HEK293 (cell line): ENCODE measurements at regions not wholly inside any gene's neighbourhood (a gene's known extent, or its start where the extent isn't known, plus 50 kb on each side); places are given as distances from the start of the nearest gene placed in this dataset.

Experiments used
- CTCF ChIA-PET: fragments of 350-600 bp; formaldehyde crosslinking; extraction: SDS; loops from one replicate; lab custom pipeline; 2021; ENCODE audit warnings: antibody characterized with exemption; lab: Yijun Ruan, JAX
- POLR2A ChIA-PET: fragments of 300-600 bp; formaldehyde crosslinking; extraction: SDS; loops from one replicate; lab custom pipeline; 2020; ENCODE audit warnings: antibody characterized with exemption, inconsistent platforms; lab: Yijun Ruan, JAX
- H3K27ac ChIP-seq: fragments of 200-500 bp; sonication (Bioruptor generic); 2 replicates; pipeline ENCODE4 v1.5.1; 2014; ENCODE audit warnings: low read depth, low read length, control low read depth, inconsistent platforms; ENCODE audit errors: extremely low read depth
- H3K36me3 ChIP-seq, 2 experiments: fragments of 200-500 bp in 1 of 2; sonication (Bioruptor generic) in 1 of 2; 1 replicate in 1 of 2; 2 replicates in 1 of 2; pipeline ENCODE4 v1.5.1; 2014 to 2017; ENCODE audit warnings: inconsistent platforms in 2 of 2, low read length in 2 of 2; ENCODE audit not compliant: control insufficient read depth in 2 of 2, insufficient read depth in 1 of 2
- H3K4me1 ChIP-seq: fragments of 200-500 bp; sonication (Bioruptor generic); 2 replicates; pipeline ENCODE4 v1.5.1; 2014; ENCODE audit warnings: mild to moderate bottlenecking, low read length, inconsistent platforms; ENCODE audit not compliant: control insufficient read depth, insufficient read depth
- H3K4me3 ChIP-seq: 2 replicates; pipeline ENCODE4 v1.5.1; 2011; ENCODE audit warnings: low read depth, mild to moderate bottlenecking, control low read depth, low read length, moderate library complexity
- H3K9me3 ChIP-seq: fragments of 200-500 bp; sonication (Bioruptor generic); 2 replicates; pipeline ENCODE4 v1.5.1; 2014; ENCODE audit warnings: low read depth, low read length, inconsistent platforms; ENCODE audit not compliant: control insufficient read depth, insufficient read depth
- GFI1B ChIP-seq: fragments of 450-650 bp; formaldehyde crosslinking; IDR thresholded peaks from 2 replicates; pipeline ENCODE4 v1.5.1; 2016; ENCODE audit warnings: missing biosample characterization, missing genetic modification characterization
- GLIS2 ChIP-seq: fragments of 450-650 bp; formaldehyde crosslinking; IDR thresholded peaks from 2 replicates; pipeline ENCODE4 v1.5.1; 2016; ENCODE audit warnings: missing biosample characterization, missing genetic modification characterization
- HIC1 ChIP-seq: fragments of 450-650 bp; formaldehyde crosslinking; IDR thresholded peaks from 2 replicates; pipeline ENCODE4 v1.5.1; 2016; ENCODE audit warnings: missing biosample characterization, missing genetic modification characterization
- OSR2 ChIP-seq: fragments of 450-650 bp; formaldehyde crosslinking; IDR thresholded peaks from 2 replicates; pipeline ENCODE4 v1.5.1; 2016; ENCODE audit warnings: missing biosample characterization, missing genetic modification characterization
- SCRT2 ChIP-seq: fragments of 450-650 bp; formaldehyde crosslinking; IDR thresholded peaks from 2 replicates; pipeline ENCODE4 v1.5.1; 2016; ENCODE audit warnings: missing biosample characterization, missing genetic modification characterization
- SP2 ChIP-seq: fragments of 450-650 bp; formaldehyde crosslinking; IDR thresholded peaks from 2 replicates; pipeline ENCODE4 v1.5.1; 2016; ENCODE audit warnings: missing biosample characterization, missing genetic modification characterization
- ZFP3 ChIP-seq: fragments of 450-650 bp; formaldehyde crosslinking; IDR thresholded peaks from 2 replicates; pipeline ENCODE4 v1.5.1; 2016; ENCODE audit warnings: low read depth, missing biosample characterization, missing genetic modification characterization
- ZNF146 ChIP-seq: fragments of 450-650 bp; formaldehyde crosslinking; IDR thresholded peaks from 2 replicates; pipeline ENCODE4 v1.5.1; 2016; ENCODE audit warnings: missing biosample characterization, missing genetic modification characterization
- ZNF24 ChIP-seq: fragments of 450-650 bp; formaldehyde crosslinking; IDR thresholded peaks from 2 replicates; pipeline ENCODE4 v1.5.1; 2016; ENCODE audit warnings: missing biosample characterization, missing genetic modification characterization
- ZNF266 ChIP-seq: fragments of 450-650 bp; formaldehyde crosslinking; IDR thresholded peaks from 2 replicates; pipeline ENCODE4 v1.5.1; 2016; ENCODE audit warnings: missing biosample characterization, missing genetic modification characterization, low read depth
- ZNF366 ChIP-seq: fragments of 450-650 bp; formaldehyde crosslinking; conservative IDR thresholded peaks from 2 replicates; pipeline ENCODE4 v1.5.1; 2016; ENCODE audit warnings: missing biosample characterization, missing genetic modification characterization
- ZNF394 ChIP-seq: fragments of 450-650 bp; formaldehyde crosslinking; IDR thresholded peaks from 2 replicates; pipeline ENCODE4 v1.5.1; 2016; ENCODE audit warnings: missing biosample characterization, missing genetic modification characterization, mild to moderate bottlenecking, moderate library complexity, borderline replicate concordance
- ZNF560 ChIP-seq: fragments of 450-650 bp; formaldehyde crosslinking; IDR thresholded peaks from 2 replicates; pipeline ENCODE4 v1.5.1; 2017; ENCODE audit warnings: missing biosample characterization, missing genetic modification characterization, borderline replicate concordance
- ZNF571 ChIP-seq: fragments of 450-650 bp; formaldehyde crosslinking; IDR thresholded peaks from 2 replicates; pipeline ENCODE4 v1.5.0; 2017; ENCODE audit warnings: missing biosample characterization, missing genetic modification characterization
- ZNF629 ChIP-seq: fragments of 450-650 bp; formaldehyde crosslinking; IDR thresholded peaks from 2 replicates; pipeline ENCODE4 v1.5.1; 2017; ENCODE audit warnings: missing biosample characterization, missing genetic modification characterization
- ZNF704 ChIP-seq: fragments of 450-650 bp; formaldehyde crosslinking; IDR thresholded peaks from 2 replicates; pipeline ENCODE4 v1.5.1; 2016; ENCODE audit warnings: missing biosample characterization, missing genetic modification characterization
- ZNF768 ChIP-seq: fragments of 450-650 bp; formaldehyde crosslinking; IDR thresholded peaks from 2 replicates; pipeline ENCODE4 v1.5.1; 2018; ENCODE audit warnings: missing biosample characterization, mild to moderate bottlenecking, missing genetic modification characterization
- TF ChIP-seq, protein P1 (sequence below): fragments of 450-650 bp; formaldehyde crosslinking; optimal IDR thresholded peaks from 2 replicates; pipeline ENCODE3; 2016; ENCODE audit warnings: missing biosample characterization, mild to moderate bottlenecking, missing genetic modification characterization
- TF ChIP-seq, protein P2 (sequence below): fragments of 450-650 bp; formaldehyde crosslinking; IDR thresholded peaks from 2 replicates; pipeline ENCODE4 v1.5.1; 2016; ENCODE audit warnings: missing biosample characterization, missing genetic modification characterization, borderline replicate concordance
- TF ChIP-seq, protein P3 (sequence below): fragments of 450-650 bp; formaldehyde crosslinking; IDR thresholded peaks from 2 replicates; pipeline ENCODE4 v1.5.1; 2017; ENCODE audit warnings: missing biosample characterization, missing genetic modification characterization

DNA sequence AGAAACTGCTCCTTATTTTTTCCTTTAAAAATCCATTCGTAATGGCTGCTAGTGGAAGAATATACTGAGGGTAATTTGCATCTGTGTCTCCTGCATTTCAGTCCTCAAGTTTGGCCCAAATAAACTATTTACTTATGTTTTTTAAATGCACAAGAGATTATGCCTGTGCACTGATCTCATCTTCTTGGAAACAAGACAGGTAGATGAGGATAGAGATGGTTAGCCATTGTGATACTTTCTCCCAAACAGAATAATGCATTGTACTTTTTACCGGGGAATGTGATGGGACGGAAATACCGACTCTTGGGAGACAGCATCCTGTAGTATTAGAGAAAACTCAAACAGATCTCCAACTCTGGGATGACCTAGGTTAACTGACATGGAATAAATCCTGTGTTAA is 72.5 kb upstream of the DAB2 start (continued):
- TF ChIP-seq OSR2 = no peak
- TF ChIP-seq ZNF768 (tag by site-specific recombination) = no peak

GRCh38 chr5:39495227-39495626 is 70.4 kb upstream of the DAB2 start:
- Histone ChIP-seq H3K36me3 (no peaks in the 10 kb centered on the region), H3K4me3 (no peak overlapping the region), H3K9me3 (no peaks in the 10 kb centered on the region), H3K4me1 (0 out of 2 replicates have a peak, but pooled peaks cover 2% of the 10 kb centered on the region), H3K27ac (no peak overlapping the region)
- CTCF ChIA-PET = interaction anchor here (1.5 kb wide), 1 partner anchor 119 kb away, joined by 5 read pairs; no protein-coding TSS in a partner anchor
- TF ChIP-seq ZNF704 (no peak), ZNF394 (tag by site-specific recombination) (no peak), HIC1 (no peak), ZNF629 (tag by site-specific recombination) (no peak), ZNF366 (tag by site-specific recombination) (no peak)
- POLR2A ChIA-PET = no interaction called here

DNA sequence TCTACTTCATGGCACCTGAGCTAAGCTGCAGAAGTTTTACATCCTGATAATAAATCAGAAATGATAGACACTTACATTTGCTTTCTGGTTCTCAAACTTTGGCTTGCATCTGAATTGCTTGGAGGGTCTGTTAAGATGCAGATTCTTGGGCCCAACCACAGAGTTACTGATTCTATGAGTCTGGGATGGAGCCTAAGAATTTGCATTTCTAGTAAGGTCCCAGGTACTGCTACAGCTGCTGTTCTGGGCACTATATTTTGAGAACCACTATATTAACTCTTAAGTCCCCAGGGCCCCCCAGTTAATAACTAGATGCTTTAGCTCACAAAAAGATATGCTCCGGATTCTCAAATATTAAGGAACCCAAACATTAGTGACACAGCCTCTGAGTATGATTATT is 69.8 kb upstream of the DAB2 start:
- Histone ChIP-seq H3K9me3 (no peaks in the 10 kb centered on the region), H3K4me1 (0 out of 2 replicates have a peak, but pooled peaks cover 2% of the 10 kb centered on the region), H3K36me3 (no peaks in the 10 kb centered on the region), H3K4me3 (no peak overlapping the region), H3K27ac (no peak overlapping the region)
- ChIA-PET POLR2A (interaction anchor here (1.0 kb wide), 1 partner anchor 70 kb away, joined by 3 read pairs; the partner anchor contains the start of gene DAB2), CTCF (interaction anchor here (1.5 kb wide), 1 partner anchor 118 kb away, joined by 5 read pairs; no protein-coding TSS in a partner anchor)
- TF ChIP-seq ZNF560 (no peak), ZNF266 (tag by site-specific recombination) (no peak), SP2 (no peak), ZFP3 (tag by site-specific recombination) (no peak), GFI1B (tag by site-specific recombination) (no peak), ZNF146 (no peak), SCRT2 (tag by site-specific recombination) (no peak), ZNF24 (tag by site-specific recombination) (no peak), GLIS2 (tag by site-specific recombination) (no peak), ZNF571 (tag by site-specific recombination) (no peak), ZNF394 (tag by site-specific recombination) (no peak)
- TF ChIP-seq, protein P1, sequence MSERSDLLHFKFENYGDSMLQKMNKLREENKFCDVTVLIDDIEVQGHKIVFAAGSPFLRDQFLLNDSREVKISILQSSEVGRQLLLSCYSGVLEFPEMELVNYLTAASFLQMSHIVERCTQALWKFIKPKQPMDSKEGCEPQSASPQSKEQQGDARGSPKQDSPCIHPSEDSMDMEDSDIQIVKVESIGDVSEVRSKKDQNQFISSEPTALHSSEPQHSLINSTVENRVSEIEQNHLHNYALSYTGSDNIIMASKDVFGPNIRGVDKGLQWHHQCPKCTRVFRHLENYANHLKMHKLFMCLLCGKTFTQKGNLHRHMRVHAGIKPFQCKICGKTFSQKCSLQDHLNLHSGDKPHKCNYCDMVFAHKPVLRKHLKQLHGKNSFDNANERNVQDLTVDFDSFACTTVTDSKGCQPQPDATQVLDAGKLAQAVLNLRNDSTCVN (tag by site-specific recombination) = no peak
- TF ChIP-seq, protein P2, sequence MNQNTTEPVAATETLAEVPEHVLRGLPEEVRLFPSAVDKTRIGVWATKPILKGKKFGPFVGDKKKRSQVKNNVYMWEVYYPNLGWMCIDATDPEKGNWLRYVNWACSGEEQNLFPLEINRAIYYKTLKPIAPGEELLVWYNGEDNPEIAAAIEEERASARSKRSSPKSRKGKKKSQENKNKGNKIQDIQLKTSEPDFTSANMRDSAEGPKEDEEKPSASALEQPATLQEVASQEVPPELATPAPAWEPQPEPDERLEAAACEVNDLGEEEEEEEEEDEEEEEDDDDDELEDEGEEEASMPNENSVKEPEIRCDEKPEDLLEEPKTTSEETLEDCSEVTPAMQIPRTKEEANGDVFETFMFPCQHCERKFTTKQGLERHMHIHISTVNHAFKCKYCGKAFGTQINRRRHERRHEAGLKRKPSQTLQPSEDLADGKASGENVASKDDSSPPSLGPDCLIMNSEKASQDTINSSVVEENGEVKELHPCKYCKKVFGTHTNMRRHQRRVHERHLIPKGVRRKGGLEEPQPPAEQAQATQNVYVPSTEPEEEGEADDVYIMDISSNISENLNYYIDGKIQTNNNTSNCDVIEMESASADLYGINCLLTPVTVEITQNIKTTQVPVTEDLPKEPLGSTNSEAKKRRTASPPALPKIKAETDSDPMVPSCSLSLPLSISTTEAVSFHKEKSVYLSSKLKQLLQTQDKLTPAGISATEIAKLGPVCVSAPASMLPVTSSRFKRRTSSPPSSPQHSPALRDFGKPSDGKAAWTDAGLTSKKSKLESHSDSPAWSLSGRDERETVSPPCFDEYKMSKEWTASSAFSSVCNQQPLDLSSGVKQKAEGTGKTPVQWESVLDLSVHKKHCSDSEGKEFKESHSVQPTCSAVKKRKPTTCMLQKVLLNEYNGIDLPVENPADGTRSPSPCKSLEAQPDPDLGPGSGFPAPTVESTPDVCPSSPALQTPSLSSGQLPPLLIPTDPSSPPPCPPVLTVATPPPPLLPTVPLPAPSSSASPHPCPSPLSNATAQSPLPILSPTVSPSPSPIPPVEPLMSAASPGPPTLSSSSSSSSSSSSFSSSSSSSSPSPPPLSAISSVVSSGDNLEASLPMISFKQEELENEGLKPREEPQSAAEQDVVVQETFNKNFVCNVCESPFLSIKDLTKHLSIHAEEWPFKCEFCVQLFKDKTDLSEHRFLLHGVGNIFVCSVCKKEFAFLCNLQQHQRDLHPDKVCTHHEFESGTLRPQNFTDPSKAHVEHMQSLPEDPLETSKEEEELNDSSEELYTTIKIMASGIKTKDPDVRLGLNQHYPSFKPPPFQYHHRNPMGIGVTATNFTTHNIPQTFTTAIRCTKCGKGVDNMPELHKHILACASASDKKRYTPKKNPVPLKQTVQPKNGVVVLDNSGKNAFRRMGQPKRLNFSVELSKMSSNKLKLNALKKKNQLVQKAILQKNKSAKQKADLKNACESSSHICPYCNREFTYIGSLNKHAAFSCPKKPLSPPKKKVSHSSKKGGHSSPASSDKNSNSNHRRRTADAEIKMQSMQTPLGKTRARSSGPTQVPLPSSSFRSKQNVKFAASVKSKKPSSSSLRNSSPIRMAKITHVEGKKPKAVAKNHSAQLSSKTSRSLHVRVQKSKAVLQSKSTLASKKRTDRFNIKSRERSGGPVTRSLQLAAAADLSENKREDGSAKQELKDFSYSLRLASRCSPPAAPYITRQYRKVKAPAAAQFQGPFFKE = no peak
- TF ChIP-seq, protein P3, sequence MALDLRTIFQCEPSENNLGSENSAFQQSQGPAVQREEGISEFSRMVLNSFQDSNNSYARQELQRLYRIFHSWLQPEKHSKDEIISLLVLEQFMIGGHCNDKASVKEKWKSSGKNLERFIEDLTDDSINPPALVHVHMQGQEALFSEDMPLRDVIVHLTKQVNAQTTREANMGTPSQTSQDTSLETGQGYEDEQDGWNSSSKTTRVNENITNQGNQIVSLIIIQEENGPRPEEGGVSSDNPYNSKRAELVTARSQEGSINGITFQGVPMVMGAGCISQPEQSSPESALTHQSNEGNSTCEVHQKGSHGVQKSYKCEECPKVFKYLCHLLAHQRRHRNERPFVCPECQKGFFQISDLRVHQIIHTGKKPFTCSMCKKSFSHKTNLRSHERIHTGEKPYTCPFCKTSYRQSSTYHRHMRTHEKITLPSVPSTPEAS (tag by site-specific recombination) = no peak
